ENCODE measurements at regions not wholly inside any gene's neighbourhood (a gene's known extent, or its start where the extent isn't known, plus 50 kb on each side); places are given as distances from the start of the nearest gene placed in this dataset.

GRCh38 chr11:127350476-127350875 is 349.9 kb upstream of the KIRREL3 start:
- no peak for DNase-seq

GRCh38 chr11:127345819-127346459 is 345.4 kb upstream of the KIRREL3 start:
- DNase-seq, result peak; percentile 33

GRCh38 chr11:127340438-127340837 is 339.9 kb upstream of the KIRREL3 start:
- no peak for DNase-seq

- DNase-seq, result no peak
These were observed 338.8 kb upstream of the KIRREL3 start for GRCh38 chr11:127339376-127339775.

- no peak for DNase-seq
These were observed 338.1 kb upstream of the KIRREL3 start for GRCh38 chr11:127338380-127339259.

- no peak for DNase-seq
These were observed 333.9 kb upstream of the KIRREL3 start for GRCh38 chr11:127334466-127334865.

- no peak for DNase-seq
These were observed 332.3 kb upstream of the KIRREL3 start for GRCh38 chr11:127332896-127333295.

- DNase-seq, result no peak
These were observed 329.5 kb upstream of the KIRREL3 start for GRCh38 chr11:127330044-127330443.

GRCh38 chr11:127308291-127308690 is 307.7 kb upstream of the KIRREL3 start:
- DNase-seq, result no peak

GRCh38 chr11:127307700-127308099 is 307.1 kb upstream of the KIRREL3 start:
- no peak for DNase-seq

- DNase-seq, result no peak
These were observed 304.1 kb upstream of the KIRREL3 start for GRCh38 chr11:127304634-127305033.

- DNase-seq, result no peak
These were observed 288.4 kb upstream of the KIRREL3 start for GRCh38 chr11:127288926-127289325.

GRCh38 chr11:127281534-127281933 is 281.0 kb upstream of the KIRREL3 start:
- no peak for DNase-seq

GRCh38 chr11:127275774-127276173 is 275.2 kb upstream of the KIRREL3 start:
- DNase-seq, result no peak

- DNase-seq, result no peak
These were observed 273.7 kb upstream of the KIRREL3 start for GRCh38 chr11:127274328-127274676.

- DNase-seq, result no peak
These were observed 273.2 kb upstream of the KIRREL3 start for GRCh38 chr11:127273593-127274327.

GRCh38 chr11:127270851-127271250 is 270.3 kb upstream of the KIRREL3 start:
- no peak for DNase-seq

- no peak for DNase-seq
These were observed 269.3 kb upstream of the KIRREL3 start for GRCh38 chr11:127269911-127270310.

GRCh38 chr11:127268932-127269331 is 268.4 kb upstream of the KIRREL3 start:
- DNase-seq, result no peak

GRCh38 chr11:127268521-127268920 is 268.0 kb upstream of the KIRREL3 start:
- no peak for DNase-seq

GRCh38 chr11:127259102-127259501 is 258.5 kb upstream of the KIRREL3 start:
- DNase-seq, result no peak

GRCh38 chr11:127255209-127255608 is 254.6 kb upstream of the KIRREL3 start:
- no peak for DNase-seq

- DNase-seq, result no peak
These were observed 251.8 kb upstream of the KIRREL3 start for GRCh38 chr11:127252321-127252720.

GRCh38 chr11:127249576-127249975 is 249.0 kb upstream of the KIRREL3 start:
- DNase-seq, result no peak
